Right lobe of liver (tissue), 4 donors: ENCODE measurements at regions not wholly inside any gene's neighbourhood (a gene's known extent, or its start where the extent isn't known, plus 50 kb on each side); places are given as distances from the start of the nearest gene placed in this dataset.

Experiments used
- CTCF ChIP-seq, 4 donors: fragments of 200-600 bp in 3 of 4; fragments of 450-650 bp in 1 of 4; IDR thresholded peaks; one replicate each; pipeline versions ENCODE4 v1.5.1 to v1.8.0; 2016 to 2022; ENCODE audit warnings: antibody characterized with exemption in 4 of 4, mild to moderate bottlenecking in 2 of 4
- POLR2A ChIP-seq: fragments of 450-650 bp; IDR thresholded peaks from one replicate; pipeline ENCODE4 v1.6.1; 2017; ENCODE audit warnings: antibody characterized with exemption, mild to moderate bottlenecking
- donor health status: DM: no; HTN: no; CAD: no.
- donor health status: DM: no; HTN: no; CAD: no.
- donor health status: DM: no; HTN: yes; CAD: no.

GRCh38 chr1:221998186-221998612, 256.3 kb upstream of the DUSP10 start:
- TF ChIP-seq CTCF (IDR thresholded peaks at IDR 0.05) (no peak), POLR2A (no peak)
